ENCODE measurements at regions not wholly inside any gene's neighbourhood (a gene's known extent, or its start where the extent isn't known, plus 50 kb on each side); places are given as distances from the start of the nearest gene placed in this dataset.

DNA sequence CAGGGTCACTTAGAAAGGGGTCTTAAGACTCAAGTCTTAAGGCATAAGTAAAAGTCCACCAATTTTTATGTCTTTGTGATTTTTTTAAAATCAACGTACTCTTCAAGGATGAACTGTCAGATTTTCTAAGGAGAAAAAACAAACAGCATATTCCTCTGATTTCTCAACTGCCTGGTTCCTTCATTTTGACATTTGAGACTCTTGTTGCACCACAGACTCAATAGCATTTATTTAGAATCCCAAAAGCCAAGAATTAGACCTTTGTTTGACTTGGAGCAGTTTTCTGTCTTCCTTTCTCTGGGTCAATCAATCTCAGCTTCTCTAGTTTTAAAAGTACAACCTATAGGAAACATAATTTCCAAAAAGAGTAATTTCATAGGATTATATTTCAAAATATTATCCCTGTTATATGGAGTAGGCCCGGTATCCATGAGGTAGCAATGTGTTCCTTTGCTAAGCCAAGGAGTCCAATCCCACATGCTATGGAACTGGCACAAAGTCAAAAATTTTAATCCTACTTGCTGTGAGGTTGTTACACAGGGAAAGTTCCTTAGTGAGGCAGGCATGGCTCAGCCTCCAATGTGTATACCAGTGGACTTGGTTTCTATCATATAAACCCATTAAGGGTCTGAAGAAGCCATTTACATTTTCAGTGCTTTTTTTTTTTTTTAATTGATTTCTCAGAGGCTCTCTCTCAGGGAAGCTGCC, 405.7 kb downstream of the KIF16B start:
- DNase-seq (no peak), ATAC-seq (ENCODE audit: insufficient read depth, low FRiP score) (no peak)
- no peak overlapping the region for H3K9ac ChIP-seq (ENCODE audit: insufficient read depth in 1 of 2, low read length in 2 of 2)
- no peak overlapping the region for H3K27ac ChIP-seq (ENCODE audit: low read depth in 1 of 2, low read length in 1 of 2)
- H3K4me3 ChIP-seq = no peak overlapping the region
- 91 to 94% methylated on average over 2 of the region's 2 CpGs for WGBS, 2 donors
- no peaks in the 10 kb centered on the region for H3K36me3 ChIP-seq (ENCODE audit: control insufficient read depth in 4 of 4, insufficient read depth in 4 of 4, low read length in 4 of 4)
- no peaks in the 10 kb centered on the region for H3K27me3 ChIP-seq (ENCODE audit: control insufficient read depth in 3 of 3, insufficient read depth in 3 of 3, low read length in 2 of 3)
- TF ChIP-seq, protein P1, sequence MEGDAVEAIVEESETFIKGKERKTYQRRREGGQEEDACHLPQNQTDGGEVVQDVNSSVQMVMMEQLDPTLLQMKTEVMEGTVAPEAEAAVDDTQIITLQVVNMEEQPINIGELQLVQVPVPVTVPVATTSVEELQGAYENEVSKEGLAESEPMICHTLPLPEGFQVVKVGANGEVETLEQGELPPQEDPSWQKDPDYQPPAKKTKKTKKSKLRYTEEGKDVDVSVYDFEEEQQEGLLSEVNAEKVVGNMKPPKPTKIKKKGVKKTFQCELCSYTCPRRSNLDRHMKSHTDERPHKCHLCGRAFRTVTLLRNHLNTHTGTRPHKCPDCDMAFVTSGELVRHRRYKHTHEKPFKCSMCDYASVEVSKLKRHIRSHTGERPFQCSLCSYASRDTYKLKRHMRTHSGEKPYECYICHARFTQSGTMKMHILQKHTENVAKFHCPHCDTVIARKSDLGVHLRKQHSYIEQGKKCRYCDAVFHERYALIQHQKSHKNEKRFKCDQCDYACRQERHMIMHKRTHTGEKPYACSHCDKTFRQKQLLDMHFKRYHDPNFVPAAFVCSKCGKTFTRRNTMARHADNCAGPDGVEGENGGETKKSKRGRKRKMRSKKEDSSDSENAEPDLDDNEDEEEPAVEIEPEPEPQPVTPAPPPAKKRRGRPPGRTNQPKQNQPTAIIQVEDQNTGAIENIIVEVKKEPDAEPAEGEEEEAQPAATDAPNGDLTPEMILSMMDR (IDR thresholded peaks at IDR 0.05; ENCODE audit: control extremely low read depth, extremely low read depth) = no peak
- no peaks in the 10 kb centered on the region for H3K4me1 ChIP-seq (ENCODE audit: control insufficient read depth in 5 of 5, insufficient read depth in 5 of 5, low read length in 5 of 5)
- peaks cover 0 to 6% (median 3%) of the 10 kb centered on the region in 4 donors for H3K9me3 ChIP-seq (ENCODE audit: control insufficient read depth in 4 of 4, insufficient read depth in 3 of 4, low read length in 3 of 4)

DNA sequence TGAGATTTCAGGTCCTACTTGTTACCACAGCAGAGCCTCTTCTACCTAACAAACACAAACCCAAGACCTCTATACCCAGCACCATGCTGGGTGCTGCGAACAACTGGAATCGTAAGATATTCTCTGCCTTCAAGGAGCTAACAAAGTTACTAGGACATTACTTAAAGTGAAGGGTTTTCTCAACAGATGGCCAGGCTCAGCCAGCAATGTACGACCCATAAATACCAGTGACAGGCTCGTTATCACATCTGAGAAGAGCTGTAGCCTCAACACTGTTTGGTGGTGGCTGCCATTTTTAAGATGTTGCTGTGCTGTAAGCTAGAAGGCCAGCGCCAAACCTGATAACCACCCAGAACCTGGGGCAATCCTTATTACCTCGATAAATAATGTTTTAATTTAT, 406.5 kb downstream of the KIF16B start:
- Histone ChIP-seq H3K36me3 (ENCODE audit: control insufficient read depth in 4 of 4, insufficient read depth in 4 of 4, low read length in 4 of 4) (no peaks in the 10 kb centered on the region), H3K4me3 (no peak overlapping the region), H3K27ac (ENCODE audit: low read depth in 1 of 2, low read length in 1 of 2) (no peak overlapping the region), H3K4me1 (ENCODE audit: control insufficient read depth in 5 of 5, insufficient read depth in 5 of 5, low read length in 5 of 5) (no peaks in the 10 kb centered on the region), H3K27me3 (ENCODE audit: control insufficient read depth in 3 of 3, insufficient read depth in 3 of 3, low read length in 2 of 3) (no peaks in the 10 kb centered on the region), H3K9ac (ENCODE audit: insufficient read depth in 1 of 2, low read length in 2 of 2) (no peak overlapping the region), H3K9me3 (ENCODE audit: control insufficient read depth in 4 of 4, insufficient read depth in 3 of 4, low read length in 3 of 4) (peaks cover 0 to 6% (median 3%) of the 10 kb centered on the region in 4 donors)
- TF ChIP-seq, protein P1 (IDR thresholded peaks at IDR 0.05; ENCODE audit: control extremely low read depth, extremely low read depth) = no peak
- no peak for DNase-seq
- WGBS, 2 donors = 92 to 95% methylated on average over 6 of the region's 6 CpGs
- ATAC-seq (ENCODE audit: insufficient read depth, low FRiP score) = no peak

DNA sequence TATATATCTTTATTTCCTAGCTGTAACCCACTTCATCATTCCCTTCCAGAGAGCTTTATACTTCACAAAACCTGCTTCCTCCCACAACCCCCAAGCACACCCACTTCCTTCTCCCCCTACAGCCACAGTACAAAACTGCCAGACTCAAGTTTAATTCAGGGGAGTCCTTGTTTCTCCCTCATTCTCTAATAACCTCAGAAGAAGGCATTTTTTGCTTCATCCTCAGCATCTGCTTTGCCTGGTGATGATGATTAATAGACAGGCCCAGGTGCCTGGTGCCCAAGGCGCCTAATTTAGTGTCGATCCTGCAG, 414.3 kb downstream of the KIF16B start:
- Histone ChIP-seq H3K9me3 (ENCODE audit: control insufficient read depth in 4 of 4, insufficient read depth in 3 of 4, low read length in 3 of 4) (peaks cover 0 to 3% (median 1%) of the 10 kb centered on the region in 4 donors), H3K36me3 (ENCODE audit: control insufficient read depth in 4 of 4, insufficient read depth in 4 of 4, low read length in 4 of 4) (no peaks in the 10 kb centered on the region), H3K9ac (ENCODE audit: insufficient read depth in 1 of 2, low read length in 2 of 2) (no peak overlapping the region), H3K27ac (ENCODE audit: low read depth in 1 of 2, low read length in 1 of 2) (no peak overlapping the region), H3K4me1 (ENCODE audit: control insufficient read depth in 5 of 5, insufficient read depth in 5 of 5, low read length in 5 of 5) (no peaks in the 10 kb centered on the region), H3K4me3 (no peak overlapping the region), H3K27me3 (ENCODE audit: control insufficient read depth in 3 of 3, insufficient read depth in 3 of 3, low read length in 2 of 3) (no peaks in the 10 kb centered on the region)
- DNase-seq (no peak), ATAC-seq (ENCODE audit: insufficient read depth, low FRiP score) (no peak)
- 39 to 66% methylated on average over 2 of the region's 2 CpGs for WGBS, 2 donors
- TF ChIP-seq, protein P1 (IDR thresholded peaks at IDR 0.05; ENCODE audit: control extremely low read depth, extremely low read depth) = no peak

Measured in lung (tissue), 11 donors.